ENCODE measurements at regions not wholly inside any gene's neighbourhood (a gene's known extent, or its start where the extent isn't known, plus 50 kb on each side); places are given as distances from the start of the nearest gene placed in this dataset.

DNA sequence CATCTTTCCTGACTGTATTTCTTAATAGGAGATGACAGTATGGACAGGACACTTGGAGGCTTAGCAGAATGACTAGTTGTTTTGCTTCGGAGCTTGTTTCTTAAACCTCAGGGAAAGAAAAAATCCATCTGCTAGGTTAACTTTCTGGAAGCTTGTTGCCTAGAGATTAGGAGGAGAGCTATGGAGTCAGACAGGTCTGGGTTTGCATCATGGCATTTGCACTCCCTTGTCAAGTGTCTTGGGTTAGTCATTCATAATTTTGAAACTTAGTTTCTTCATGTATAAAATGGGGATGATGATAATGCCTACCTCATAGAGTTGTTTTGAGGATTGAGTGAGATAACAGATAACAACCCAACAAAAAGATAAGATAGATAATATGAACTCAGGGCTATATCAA lies 231.5 kb downstream of the STK31 start:
- Histone ChIP-seq H3K79me2 (ENCODE audit: insufficient read depth, low read length) (no peaks in the 10 kb centered on the region), H2AFZ (ENCODE audit: insufficient read depth, low read depth, low read length, poor library complexity, severe bottlenecking) (no peak overlapping the region), H3K9me3 (replicated peaks in 1 of 2; ENCODE audit: control insufficient read depth in 1 of 2, insufficient read depth in 1 of 2, low read length in 2 of 2) (peaks cover 6 to 12% of the 10 kb centered on the region in 2 donors), H3K4me2 (replicated peaks; ENCODE audit: extremely low read depth, low read length, poor library complexity, severe bottlenecking) (no peak overlapping the region), H3K36me3 (replicated peaks in 1 of 2; ENCODE audit: control insufficient read depth in 1 of 2, insufficient read depth in 2 of 2, low read length in 2 of 2) (no peaks in the 10 kb centered on the region), H3K9ac (ENCODE audit: insufficient read depth, low read length, poor library complexity, severe bottlenecking) (no peak overlapping the region), H4K20me1 (ENCODE audit: insufficient read depth, low read length) (no peaks in the 10 kb centered on the region), H3K27me3 (ENCODE audit: control insufficient read depth in 2 of 2, insufficient read depth in 2 of 2, low read length in 2 of 2) (no peaks in the 10 kb centered on the region), H3K4me3 (replicated peaks in 1 of 3; ENCODE audit: low read depth in 2 of 3, low read length in 3 of 3) (no peak overlapping the region), H3K27ac (ENCODE audit: low read depth in 1 of 2, low read length in 2 of 2) (no peak overlapping the region), H3K4me1 (ENCODE audit: control insufficient read depth in 1 of 2, insufficient read depth in 2 of 2, low read length in 2 of 2) (no peaks in the 10 kb centered on the region)
- Mint-ChIP-seq H3K27me3 (ENCODE audit: low read depth in 3 of 3) (peaks cover 2 to 4% (median 3%) of the 10 kb centered on the region in 3 donors), H3K9me3 (peaks cover 0 to 14% (median 8%) of the 10 kb centered on the region in 7 donors), H3K4me1 (no peaks in the 10 kb centered on the region), H3K4me3 (no peak overlapping the region), H3K36me3 (no peaks in the 10 kb centered on the region), H3K27ac (no peak overlapping the region)
- TF ChIP-seq, protein P1, sequence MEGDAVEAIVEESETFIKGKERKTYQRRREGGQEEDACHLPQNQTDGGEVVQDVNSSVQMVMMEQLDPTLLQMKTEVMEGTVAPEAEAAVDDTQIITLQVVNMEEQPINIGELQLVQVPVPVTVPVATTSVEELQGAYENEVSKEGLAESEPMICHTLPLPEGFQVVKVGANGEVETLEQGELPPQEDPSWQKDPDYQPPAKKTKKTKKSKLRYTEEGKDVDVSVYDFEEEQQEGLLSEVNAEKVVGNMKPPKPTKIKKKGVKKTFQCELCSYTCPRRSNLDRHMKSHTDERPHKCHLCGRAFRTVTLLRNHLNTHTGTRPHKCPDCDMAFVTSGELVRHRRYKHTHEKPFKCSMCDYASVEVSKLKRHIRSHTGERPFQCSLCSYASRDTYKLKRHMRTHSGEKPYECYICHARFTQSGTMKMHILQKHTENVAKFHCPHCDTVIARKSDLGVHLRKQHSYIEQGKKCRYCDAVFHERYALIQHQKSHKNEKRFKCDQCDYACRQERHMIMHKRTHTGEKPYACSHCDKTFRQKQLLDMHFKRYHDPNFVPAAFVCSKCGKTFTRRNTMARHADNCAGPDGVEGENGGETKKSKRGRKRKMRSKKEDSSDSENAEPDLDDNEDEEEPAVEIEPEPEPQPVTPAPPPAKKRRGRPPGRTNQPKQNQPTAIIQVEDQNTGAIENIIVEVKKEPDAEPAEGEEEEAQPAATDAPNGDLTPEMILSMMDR (IDR thresholded peaks at IDR 0.05) = no peak
- intact Hi-C loops (cut with micrococcal nuclease) = no loop called here
- no peak for DNase-seq
- 92% methylated on average over 1 of the region's 1 CpG for WGBS (ENCODE audit: insufficient coverage)

DNA sequence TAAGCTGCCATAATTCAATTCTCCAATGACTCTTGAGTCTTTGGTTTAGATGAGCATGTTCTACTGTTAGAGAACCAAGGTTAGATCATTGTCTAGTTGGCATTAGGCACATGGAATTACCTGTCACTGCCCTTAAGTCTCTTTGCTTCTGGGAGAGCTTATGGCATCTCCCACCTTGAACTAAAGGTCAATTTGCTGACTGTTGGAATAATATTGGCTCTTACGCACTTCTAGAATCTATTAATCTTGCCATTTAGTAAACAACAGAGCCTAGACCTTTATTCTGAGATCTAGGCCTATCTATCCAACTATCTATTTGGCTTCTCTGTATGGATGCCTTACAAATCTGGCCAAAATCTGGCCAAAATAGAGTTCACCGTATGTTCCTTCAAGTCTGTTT lies 232.0 kb downstream of the STK31 start:
- no peaks in the 10 kb centered on the region for H3K4me1 Mint-ChIP-seq
- WGBS (ENCODE audit: insufficient coverage) = 100% methylated on average over 1 of the region's 2 CpGs

More for the DNA sequence above, 232.0 kb downstream of the STK31 start:
- H3K4me3 Mint-ChIP-seq = no peak overlapping the region
- intact Hi-C loops (cut with micrococcal nuclease) = no loop called here
- DNase-seq = no peak
- H4K20me1 ChIP-seq (ENCODE audit: insufficient read depth, low read length) = no peaks in the 10 kb centered on the region
- no peaks in the 10 kb centered on the region for H3K79me2 ChIP-seq (ENCODE audit: insufficient read depth, low read length)
- peaks cover 0 to 2% (median 1%) of the 10 kb centered on the region in 3 donors for H3K27me3 Mint-ChIP-seq (ENCODE audit: low read depth in 3 of 3)
- no peaks in the 10 kb centered on the region for H3K36me3 Mint-ChIP-seq
- no peaks in the 10 kb centered on the region for H3K4me1 ChIP-seq (ENCODE audit: control insufficient read depth in 1 of 2, insufficient read depth in 2 of 2, low read length in 2 of 2)
- no peak overlapping the region for H3K4me3 ChIP-seq (replicated peaks in 1 of 3; ENCODE audit: low read depth in 2 of 3, low read length in 3 of 3)
- TF ChIP-seq, protein P1 (IDR thresholded peaks at IDR 0.05) = no peak
- H2AFZ ChIP-seq (ENCODE audit: insufficient read depth, low read depth, low read length, poor library complexity, severe bottlenecking) = no peak overlapping the region
- no peak overlapping the region for H3K27ac Mint-ChIP-seq
- no peaks in the 10 kb centered on the region for H3K27me3 ChIP-seq (ENCODE audit: control insufficient read depth in 2 of 2, insufficient read depth in 2 of 2, low read length in 2 of 2)
- no peak overlapping the region for H3K4me2 ChIP-seq (replicated peaks; ENCODE audit: extremely low read depth, low read length, poor library complexity, severe bottlenecking)
- H3K36me3 ChIP-seq (replicated peaks in 1 of 2; ENCODE audit: control insufficient read depth in 1 of 2, insufficient read depth in 2 of 2, low read length in 2 of 2) = no peaks in the 10 kb centered on the region
- peaks cover 6 to 12% of the 10 kb centered on the region in 2 donors for H3K9me3 ChIP-seq (replicated peaks in 1 of 2; ENCODE audit: control insufficient read depth in 1 of 2, insufficient read depth in 1 of 2, low read length in 2 of 2)
- H3K9ac ChIP-seq (ENCODE audit: insufficient read depth, low read length, poor library complexity, severe bottlenecking) = no peak overlapping the region
- H3K9me3 Mint-ChIP-seq = peaks cover 0 to 16% (median 12%) of the 10 kb centered on the region in 7 donors
- no peak overlapping the region for H3K27ac ChIP-seq (ENCODE audit: low read depth in 1 of 2, low read length in 2 of 2)
